Smooth muscle cell (in vitro differentiated cells): ENCODE measurements at regions not wholly inside any gene's neighbourhood (a gene's known extent, or its start where the extent isn't known, plus 50 kb on each side); places are given as distances from the start of the nearest gene placed in this dataset.
"Not testable (repeated sequence)": the region's sequence is repeated elsewhere in the genome, so short reads cannot be mapped to it uniquely, and the experiment has no call there.

Experiments
- DNase-seq: peaks from one replicate; lab custom pipeline; 2025; ENCODE audit not compliant: unreplicated experiment; lab: John Stamatoyannopoulos, UW
- H2AFZ ChIP-seq: fragments of 200-600 bp; sonication (generic); 2 replicates; pipeline ENCODE4 v1.6.0; 2016; ENCODE audit warnings: antibody characterized with exemption, low read depth, mild to moderate bottlenecking
- H3F3A ChIP-seq: fragments of 200-600 bp; sonication (generic); 2 replicates; pipeline ENCODE4 v1.6.0; 2017; ENCODE audit warnings: antibody characterized with exemption, low read depth
- H3K27ac ChIP-seq: fragments of 200-600 bp; sonication (generic); 2 replicates; pipeline ENCODE4 v1.5.1; 2016; ENCODE audit warnings: low read depth, mild to moderate bottlenecking
- H3K27me3 ChIP-seq: fragments of 200-600 bp; sonication (generic); 2 replicates; pipeline ENCODE4 v1.6.1; 2016; ENCODE audit warnings: low read depth, mild to moderate bottlenecking
- H3K36me3 ChIP-seq: fragments of 200-600 bp; sonication (generic); 2 replicates; pipeline ENCODE4 v1.5.1; 2016; ENCODE audit warnings: low read depth
- H3K4me1 ChIP-seq: fragments of 200-600 bp; sonication (generic); 2 replicates; pipeline ENCODE4 v1.5.1; 2016; ENCODE audit warnings: low read depth
- H3K4me2 ChIP-seq: fragments of 200-600 bp; sonication (generic); 2 replicates; pipeline ENCODE4 v1.6.0; 2016; ENCODE audit warnings: mild to moderate bottlenecking
- H3K4me3 ChIP-seq: fragments of 200-600 bp; sonication (generic); 2 replicates; pipeline ENCODE4 v1.5.1; 2016; ENCODE audit warnings: mild to moderate bottlenecking
- H3K79me2 ChIP-seq: fragments of 200-600 bp; sonication (generic); 2 replicates; pipeline ENCODE4 v1.6.0; 2016; ENCODE audit warnings: low read depth, mild to moderate bottlenecking
- H3K9ac ChIP-seq: fragments of 200-600 bp; sonication (generic); 2 replicates; pipeline ENCODE4 v1.6.0; 2016; ENCODE audit warnings: low read depth
- H3K9me3 ChIP-seq: fragments of 200-600 bp; sonication (generic); replicated peaks from 2 replicates; pipeline ENCODE4 v1.5.1; 2016; ENCODE audit warnings: low read depth
- H4K20me1 ChIP-seq: fragments of 200-600 bp; sonication (generic); 2 replicates; pipeline ENCODE4 v1.6.0; 2016; ENCODE audit warnings: low read depth
- CTCF ChIP-seq: fragments of 200-600 bp; sonication (generic); IDR thresholded peaks from 2 replicates; pipeline ENCODE4 v1.5.1; 2017; ENCODE audit warnings: borderline replicate concordance, mild to moderate bottlenecking, antibody characterized with exemption; ENCODE audit not compliant: insufficient read depth, poor library complexity, severe bottlenecking
- WGBS: methylation state at CpG from one replicate; pipeline ENCODE4 v1.1.7; 2016; ENCODE audit warnings: low lambda C conversion rate; 5-methylcytosine and 5-hydroxymethylcytosine counted together

- Histone ChIP-seq H3K27me3 (peaks cover 4% of the 10 kb centered on the region), H3K36me3 (no peaks in the 10 kb centered on the region), H3K4me3 (no peak overlapping the region), H3K27ac (no peak overlapping the region), H3F3A (no peaks in the 10 kb centered on the region), H3K4me2 (no peak overlapping the region), H2AFZ (no peak overlapping the region), H3K4me1 (no peaks in the 10 kb centered on the region), H3K9ac (no peak overlapping the region), H4K20me1 (no peaks in the 10 kb centered on the region), H3K9me3 (no peaks in the 10 kb centered on the region), H3K79me2 (no peaks in the 10 kb centered on the region)
- 94% methylated on average over 27 of the region's 27 CpGs for WGBS
- TF ChIP-seq CTCF: no peak
- no peak for DNase-seq
Observed at GRCh38 chr22:48820481-48821345, 1007.0 kb downstream of the BRD1 start.

- H4K20me1 ChIP-seq: no peaks in the 10 kb centered on the region
- H3K27ac ChIP-seq: no peak overlapping the region
- no peak overlapping the region for H3K9ac ChIP-seq
- no peak overlapping the region for H3K4me2 ChIP-seq
- H3K27me3 ChIP-seq: peaks cover 4% of the 10 kb centered on the region
- H2AFZ ChIP-seq: no peak overlapping the region
- no peaks in the 10 kb centered on the region for H3F3A ChIP-seq
- H3K36me3 ChIP-seq: no peaks in the 10 kb centered on the region
- DNase-seq: no peak
- TF ChIP-seq CTCF: no peak
- H3K4me3 ChIP-seq: no peak overlapping the region
- H3K9me3 ChIP-seq: no peaks in the 10 kb centered on the region
- H3K4me1 ChIP-seq: no peaks in the 10 kb centered on the region
- no peaks in the 10 kb centered on the region for H3K79me2 ChIP-seq
- WGBS: 90% methylated on average over 13 of the region's 13 CpGs
Observed at GRCh38 chr22:48819961-48820360, 1007.7 kb downstream of the BRD1 start.

GRCh38 chr22:48819232-48819631, 1008.4 kb downstream of the BRD1 start:
- 97% methylated on average over 16 of the region's 16 CpGs for WGBS

GRCh38 chr22:48817491-48817890, 1010.2 kb downstream of the BRD1 start:
- H3K27me3 ChIP-seq, DNase-seq, H3K4me2 ChIP-seq, H3K36me3 ChIP-seq, H3K79me2 ChIP-seq, H3K9ac ChIP-seq, H3K4me1 ChIP-seq, H3K9me3 ChIP-seq, H3K4me3 ChIP-seq, H3K27ac ChIP-seq, H3F3A ChIP-seq, H4K20me1 ChIP-seq, H2AFZ ChIP-seq: not testable (repeated sequence)
- WGBS: 94% methylated on average over 10 of the region's 10 CpGs

More at GRCh38 chr22:48819232-48819631, 1008.4 kb downstream of the BRD1 start:
- H3K27me3 ChIP-seq: peaks cover 4% of the 10 kb centered on the region
- no peaks in the 10 kb centered on the region for H3K9me3 ChIP-seq
- no peak overlapping the region for H2AFZ ChIP-seq
- no peak for TF ChIP-seq CTCF
- no peak overlapping the region for H3K27ac ChIP-seq
- no peak overlapping the region for H3K4me2 ChIP-seq
- no peaks in the 10 kb centered on the region for H3F3A ChIP-seq
- no peaks in the 10 kb centered on the region for H3K79me2 ChIP-seq
- no peaks in the 10 kb centered on the region for H3K4me1 ChIP-seq
- no peaks in the 10 kb centered on the region for H3K36me3 ChIP-seq
- no peaks in the 10 kb centered on the region for H4K20me1 ChIP-seq
- H3K9ac ChIP-seq: no peak overlapping the region
- no peak overlapping the region for H3K4me3 ChIP-seq
- DNase-seq: no peak
